SK-N-SH (cell line): ENCODE measurements at regions not wholly inside any gene's neighbourhood (a gene's known extent, or its start where the extent isn't known, plus 50 kb on each side); places are given as distances from the start of the nearest gene placed in this dataset.

ENCODE experiments used
- CTCF ChIA-PET: fragments of 300-600, 350-600 bp; formaldehyde crosslinking; extraction: SDS; loops from one replicate; lab custom pipeline; 2021; lab: Yijun Ruan, JAX
- POLR2A ChIA-PET: fragments of 350-600 bp; sonication (Branson Sonifier 250); formaldehyde crosslinking; extraction: SDS; loops from one replicate; lab custom pipeline; 2020; ENCODE audit warnings: antibody characterized with exemption, inconsistent platforms; lab: Yijun Ruan, JAX
- DNase-seq: peaks from one replicate; pipeline ENCODE4 v3.0.0; 2012
- H2AFZ ChIP-seq: fragments of 200-600 bp; sonication (generic); 2 replicates; pipeline ENCODE4 v1.8.1; 2016; ENCODE audit warnings: antibody characterized with exemption, mild to moderate bottlenecking, low read depth
- H3F3A ChIP-seq: fragments of 200-600 bp; sonication (generic); replicated peaks from 2 replicates; pipeline ENCODE3; 2016; ENCODE audit warnings: antibody characterized with exemption, mild to moderate bottlenecking; ENCODE audit not compliant: insufficient read depth
- H3K27ac ChIP-seq, 2 experiments: fragments of 200-500 bp in 1 of 2; fragments of 200-600 bp in 1 of 2; sonication (Bioruptor generic) in 1 of 2; sonication (generic), shearing (Covaris generic) in 1 of 2; 2 replicates each; pipeline versions ENCODE4 v1.5.1 to v1.6.1; 2014 to 2016; ENCODE audit warnings: low read depth in 2 of 2, inconsistent platforms in 1 of 2, low read length in 1 of 2, mild to moderate bottlenecking in 1 of 2, mixed read lengths in 1 of 2
- H3K27me3 ChIP-seq: fragments of 200-600 bp; sonication (generic), shearing (Covaris generic); 2 replicates; pipeline ENCODE4 v1.6.1; 2016; ENCODE audit warnings: mixed run types; ENCODE audit not compliant: insufficient read depth
- H3K36me3 ChIP-seq, 2 experiments: fragments of 200-500 bp in 1 of 2; fragments of 200-600 bp in 1 of 2; sonication (Bioruptor generic) in 1 of 2; sonication (generic) in 1 of 2; replicated peaks in 1 of 2; 2 replicates each; pipeline versions ENCODE3 to v1.5.1; 2014 to 2016; ENCODE audit warnings: low read length in 1 of 2, mild to moderate bottlenecking in 1 of 2; ENCODE audit not compliant: insufficient read depth in 2 of 2, control insufficient read depth in 1 of 2
- H3K4me1 ChIP-seq, 2 experiments: fragments of 200-500 bp in 1 of 2; fragments of 200-600 bp in 1 of 2; sonication (Bioruptor generic) in 1 of 2; sonication (generic), shearing (Covaris generic) in 1 of 2; 2 replicates each; pipeline versions ENCODE4 v1.5.1 to v1.6.1; 2014 to 2016; ENCODE audit warnings: low read depth in 1 of 2, low read length in 1 of 2, mixed run types in 1 of 2; ENCODE audit not compliant: insufficient read depth in 2 of 2, control insufficient read depth in 1 of 2
- H3K4me2 ChIP-seq: fragments of 200-600 bp; sonication (generic), shearing (Covaris generic); 2 replicates; pipeline ENCODE4 v1.6.1; 2017; ENCODE audit warnings: mixed run types
- H3K4me3 ChIP-seq, 2 experiments: fragments of 200-500 bp in 1 of 2; fragments of 200-600 bp in 1 of 2; sonication (Bioruptor generic) in 1 of 2; sonication (generic), shearing (Covaris generic) in 1 of 2; 2 replicates each; pipeline versions ENCODE4 v1.5.1 to v1.8.1; 2014 to 2016; ENCODE audit warnings: low read depth in 2 of 2, inconsistent platforms in 1 of 2, low read length in 1 of 2, mild to moderate bottlenecking in 1 of 2, mixed read lengths in 1 of 2, moderate library complexity in 1 of 2
- H3K79me2 ChIP-seq: fragments of 200-600 bp; sonication (generic); 2 replicates; pipeline ENCODE4 v1.8.1; 2017; ENCODE audit warnings: mild to moderate bottlenecking; ENCODE audit not compliant: insufficient read depth
- H3K9ac ChIP-seq: fragments of 200-600 bp; sonication (generic); 2 replicates; pipeline ENCODE4 v1.6.1; 2017; ENCODE audit warnings: mixed run types
- H3K9me2 ChIP-seq: fragments of 200-600 bp; sonication (generic); 2 replicates; pipeline ENCODE4 v1.6.1; 2017; ENCODE audit warnings: mixed run types
- H3K9me3 ChIP-seq: fragments of 200-600 bp; sonication (generic); 2 replicates; pipeline ENCODE4 v1.6.1; 2017; ENCODE audit warnings: mixed run types, mild to moderate bottlenecking, moderate library complexity
- H4K20me1 ChIP-seq: fragments of 200-600 bp; sonication (generic); 2 replicates; pipeline ENCODE4 v1.6.1; 2017; ENCODE audit warnings: mild to moderate bottlenecking, mixed run types; ENCODE audit not compliant: insufficient read depth
- ELF1 ChIP-seq: IDR thresholded peaks from 2 replicates; pipeline ENCODE4 v1.4.0; 2012
- EP300 ChIP-seq, 2 experiments: IDR thresholded peaks; 2 replicates each; pipeline versions ENCODE4 v1.4.0 to v1.6.1; 2012; ENCODE audit warnings: borderline replicate concordance in 1 of 2, low read depth in 1 of 2, low read length in 1 of 2
- EZH2phosphoT487 ChIP-seq: fragments of 200-600 bp; sonication (generic); IDR thresholded peaks from 2 replicates; pipeline ENCODE4 v1.6.1; 2017; ENCODE audit warnings: low read depth, mixed run types, mild to moderate bottlenecking, antibody characterized with exemption, moderate library complexity, borderline replicate concordance
- FOXJ3 ChIP-seq: sonication (generic); formaldehyde crosslinking; IDR thresholded peaks from 2 replicates; pipeline ENCODE4 v1.5.1; 2020; ENCODE audit warnings: mild to moderate bottlenecking, missing genetic modification reagents
- FOXM1 ChIP-seq: IDR thresholded peaks from 2 replicates; pipeline ENCODE4 v1.4.0; 2012; ENCODE audit warnings: low read depth, mild to moderate bottlenecking
- JUND ChIP-seq: IDR thresholded peaks from 2 replicates; pipeline ENCODE4 v1.4.0; 2012
- MEF2A ChIP-seq: IDR thresholded peaks from 2 replicates; pipeline ENCODE4 v1.4.0; 2012; ENCODE audit warnings: low read depth, borderline replicate concordance
- MXI1 ChIP-seq: IDR thresholded peaks from 2 replicates; pipeline ENCODE4 v1.6.1; 2012; ENCODE audit warnings: mild to moderate bottlenecking, low read depth, low read length, improper control_type of control experiment
- NRF1 ChIP-seq: IDR thresholded peaks from 2 replicates; pipeline ENCODE4 v1.6.1; 2012; ENCODE audit warnings: low read depth, mild to moderate bottlenecking, low read length
- POLR2AphosphoS5 ChIP-seq: IDR thresholded peaks from 2 replicates; pipeline ENCODE4 v1.6.1; 2012; ENCODE audit warnings: low read depth, low read length
- RAD21 ChIP-seq: IDR thresholded peaks from 2 replicates; pipeline ENCODE4 v1.6.1; 2012; ENCODE audit warnings: mild to moderate bottlenecking, low read length
- RCOR1 ChIP-seq: fragments of 150-350 bp; IDR thresholded peaks from 2 replicates; pipeline ENCODE4 v1.6.1; 2017; ENCODE audit warnings: antibody characterized with exemption, low read length
- SMC3 ChIP-seq: IDR thresholded peaks from 2 replicates; pipeline ENCODE4 v1.6.1; 2012; ENCODE audit warnings: low read depth, low read length, improper control_type of control experiment
- TAF1 ChIP-seq: IDR thresholded peaks from 2 replicates; pipeline ENCODE4 v1.6.1; 2012; ENCODE audit warnings: low read depth, mild to moderate bottlenecking, low read length, moderate library complexity, borderline replicate concordance
- TCF12 ChIP-seq: IDR thresholded peaks from 2 replicates; pipeline ENCODE4 v1.4.0; 2012
- YY1 ChIP-seq: IDR thresholded peaks from 2 replicates; pipeline ENCODE4 v1.4.0; 2012; ENCODE audit warnings: low read depth, mild to moderate bottlenecking
- WGBS: methylation state at CpG from one replicate; pipeline ENCODE4 v1.1.6; 2017; ENCODE audit warnings: low lambda C conversion rate; 5-methylcytosine and 5-hydroxymethylcytosine counted together
- TF ChIP-seq, protein P1 (sequence below): fragments of 150-350 bp; IDR thresholded peaks from 2 replicates; pipeline ENCODE4 v1.6.1; 2017; ENCODE audit warnings: antibody characterized with exemption, low read length, low read depth, borderline replicate concordance
- TF ChIP-seq, protein P2 (sequence below): IDR thresholded peaks from 2 replicates; pipeline ENCODE4; 2012
- TF ChIP-seq, protein P3 (sequence below): IDR thresholded peaks from 2 replicates; pipeline ENCODE4 v1.4.0; 2012; ENCODE audit warnings: low read depth
- TF ChIP-seq, protein P4 (sequence below): fragments of 150-350 bp; IDR thresholded peaks from 2 replicates; pipeline ENCODE4 v1.6.1; 2016; ENCODE audit warnings: mild to moderate bottlenecking, low read depth, low read length
- TF ChIP-seq, protein P5 (sequence below): IDR thresholded peaks from 2 replicates; pipeline ENCODE4 v1.4.0; 2012; ENCODE audit warnings: low read depth, borderline replicate concordance
- TF ChIP-seq, protein P6 (sequence below): fragments of 200-600 bp; sonication (generic); IDR thresholded peaks from 2 replicates; pipeline ENCODE4 v1.6.1; 2017; ENCODE audit warnings: antibody characterized with exemption, mild to moderate bottlenecking, moderate library complexity

DNA sequence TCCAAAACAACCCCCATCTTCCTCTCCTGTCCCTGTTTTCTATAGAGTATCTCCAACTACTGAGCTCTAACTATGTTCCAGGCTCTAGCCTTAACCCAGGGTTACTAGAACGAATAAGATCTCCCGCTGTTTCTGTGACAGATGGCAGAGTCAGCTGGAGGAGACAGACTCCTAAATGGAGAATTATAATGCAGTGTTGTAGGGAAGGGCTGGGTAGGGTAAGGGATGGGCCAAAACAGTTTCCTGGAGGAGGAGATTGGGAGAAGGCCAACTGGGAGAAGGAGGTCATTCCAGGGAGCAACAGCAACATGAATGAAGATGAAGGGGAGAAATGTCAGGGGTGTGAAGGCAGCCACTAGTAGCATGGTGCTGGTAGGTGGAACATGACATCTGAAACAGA is 73.4 kb upstream of the ANO4 start:
- H3K4me2 ChIP-seq, result no peak overlapping the region
- no peaks in the 10 kb centered on the region for H4K20me1 ChIP-seq
- peaks cover 71% of the 10 kb centered on the region for H3K79me2 ChIP-seq
- H3K36me3 ChIP-seq, result no peaks in the 10 kb centered on the region
- no peaks in the 10 kb centered on the region; the same call in 1 of the 2 replicates for H3K27me3 ChIP-seq
- no peaks in the 10 kb centered on the region for H3K4me1 ChIP-seq
- WGBS, result 58% methylated on average over 2 of the region's 2 CpGs
- CTCF ChIA-PET, result interaction anchor here (1.2 kb wide), 1 partner anchor 21 kb away, joined by 3 read pairs; no protein-coding TSS in a partner anchor
- H3F3A ChIP-seq, result peaks cover 7% of the 10 kb centered on the region
- no peak for DNase-seq
- no peak overlapping the region for H2AFZ ChIP-seq
- H3K9me3 ChIP-seq, result no peaks in the 10 kb centered on the region
- no peak overlapping the region for H3K27ac ChIP-seq
- no peak overlapping the region for H3K9ac ChIP-seq
- POLR2A ChIA-PET, result no interaction called here
- H3K9me2 ChIP-seq, result no peaks in the 10 kb centered on the region
- no peak overlapping the region for H3K4me3 ChIP-seq
- TF ChIP-seq RCOR1 (no peak), NRF1 (no peak), YY1 (no peak), FOXM1 (no peak), TAF1 (no peak), EP300 (IDR thresholded peaks at IDR 0.05; ENCODE audit: borderline replicate concordance in 1 of 2, low read depth in 1 of 2, low read length in 1 of 2) (no peak), RAD21 (no peak), MEF2A (no peak), TCF12 (no peak), EZH2phosphoT487 (no peak)
- TF ChIP-seq, protein P1, sequence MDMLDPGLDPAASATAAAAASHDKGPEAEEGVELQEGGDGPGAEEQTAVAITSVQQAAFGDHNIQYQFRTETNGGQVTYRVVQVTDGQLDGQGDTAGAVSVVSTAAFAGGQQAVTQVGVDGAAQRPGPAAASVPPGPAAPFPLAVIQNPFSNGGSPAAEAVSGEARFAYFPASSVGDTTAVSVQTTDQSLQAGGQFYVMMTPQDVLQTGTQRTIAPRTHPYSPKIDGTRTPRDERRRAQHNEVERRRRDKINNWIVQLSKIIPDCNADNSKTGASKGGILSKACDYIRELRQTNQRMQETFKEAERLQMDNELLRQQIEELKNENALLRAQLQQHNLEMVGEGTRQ, result no peak
- TF ChIP-seq, protein P2, sequence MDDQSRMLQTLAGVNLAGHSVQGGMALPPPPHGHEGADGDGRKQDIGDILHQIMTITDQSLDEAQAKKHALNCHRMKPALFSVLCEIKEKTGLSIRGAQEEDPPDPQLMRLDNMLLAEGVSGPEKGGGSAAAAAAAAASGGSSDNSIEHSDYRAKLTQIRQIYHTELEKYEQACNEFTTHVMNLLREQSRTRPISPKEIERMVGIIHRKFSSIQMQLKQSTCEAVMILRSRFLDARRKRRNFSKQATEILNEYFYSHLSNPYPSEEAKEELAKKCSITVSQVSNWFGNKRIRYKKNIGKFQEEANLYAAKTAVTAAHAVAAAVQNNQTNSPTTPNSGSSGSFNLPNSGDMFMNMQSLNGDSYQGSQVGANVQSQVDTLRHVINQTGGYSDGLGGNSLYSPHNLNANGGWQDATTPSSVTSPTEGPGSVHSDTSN, result no peak
- TF ChIP-seq, protein P3, sequence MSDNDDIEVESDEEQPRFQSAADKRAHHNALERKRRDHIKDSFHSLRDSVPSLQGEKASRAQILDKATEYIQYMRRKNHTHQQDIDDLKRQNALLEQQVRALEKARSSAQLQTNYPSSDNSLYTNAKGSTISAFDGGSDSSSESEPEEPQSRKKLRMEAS, result no peak

DNA sequence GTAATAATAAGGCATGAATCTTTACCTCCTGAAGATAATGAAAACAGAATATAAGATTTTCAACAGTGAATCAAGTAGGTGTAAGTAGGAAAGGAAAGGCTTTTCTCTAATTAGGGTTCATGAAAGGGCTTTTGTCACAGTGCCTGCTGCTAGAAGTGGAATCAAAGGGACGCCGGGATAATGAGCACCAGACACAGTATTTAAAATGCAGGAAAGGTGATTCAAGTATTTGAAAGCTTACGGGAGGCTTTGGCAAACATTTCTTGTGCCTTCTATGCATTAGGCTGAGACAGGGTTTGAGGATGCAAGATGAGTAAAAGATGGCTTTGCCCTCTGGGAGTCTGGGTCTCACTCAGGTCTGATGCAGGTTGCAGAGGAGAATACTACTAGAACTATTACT is 70.5 kb upstream of the ANO4 start:
- Histone ChIP-seq H3K9me2 (no peaks in the 10 kb centered on the region), H3K4me2 (no peak overlapping the region), H3K4me1 (no peaks in the 10 kb centered on the region), H3K79me2 (peaks cover 87% of the 10 kb centered on the region), H3K27ac (no peak overlapping the region), H2AFZ (no peak overlapping the region), H4K20me1 (no peaks in the 10 kb centered on the region), H3K9me3 (no peaks in the 10 kb centered on the region), H3F3A (no peaks in the 10 kb centered on the region), H3K4me3 (no peak overlapping the region), H3K27me3 (no peaks in the 10 kb centered on the region), H3K9ac (no peak overlapping the region), H3K36me3 (no peaks in the 10 kb centered on the region)
- 38% methylated on average over 3 of the region's 3 CpGs for WGBS
- CTCF ChIA-PET, result no interaction called here
- no peak for DNase-seq
- POLR2A ChIA-PET, result no interaction called here
- TF ChIP-seq MXI1 (no peak), JUND (no peak), TCF12 (no peak), FOXM1 (no peak), FOXJ3 (CRISPR knock-in tag) (no peak), POLR2AphosphoS5 (no peak), RCOR1 (no peak), SMC3 (no peak), MEF2A (no peak), ELF1 (no peak)
- TF ChIP-seq, protein P4, sequence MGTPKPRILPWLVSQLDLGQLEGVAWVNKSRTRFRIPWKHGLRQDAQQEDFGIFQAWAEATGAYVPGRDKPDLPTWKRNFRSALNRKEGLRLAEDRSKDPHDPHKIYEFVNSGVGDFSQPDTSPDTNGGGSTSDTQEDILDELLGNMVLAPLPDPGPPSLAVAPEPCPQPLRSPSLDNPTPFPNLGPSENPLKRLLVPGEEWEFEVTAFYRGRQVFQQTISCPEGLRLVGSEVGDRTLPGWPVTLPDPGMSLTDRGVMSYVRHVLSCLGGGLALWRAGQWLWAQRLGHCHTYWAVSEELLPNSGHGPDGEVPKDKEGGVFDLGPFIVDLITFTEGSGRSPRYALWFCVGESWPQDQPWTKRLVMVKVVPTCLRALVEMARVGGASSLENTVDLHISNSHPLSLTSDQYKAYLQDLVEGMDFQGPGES, result no peak
- TF ChIP-seq, protein P5, sequence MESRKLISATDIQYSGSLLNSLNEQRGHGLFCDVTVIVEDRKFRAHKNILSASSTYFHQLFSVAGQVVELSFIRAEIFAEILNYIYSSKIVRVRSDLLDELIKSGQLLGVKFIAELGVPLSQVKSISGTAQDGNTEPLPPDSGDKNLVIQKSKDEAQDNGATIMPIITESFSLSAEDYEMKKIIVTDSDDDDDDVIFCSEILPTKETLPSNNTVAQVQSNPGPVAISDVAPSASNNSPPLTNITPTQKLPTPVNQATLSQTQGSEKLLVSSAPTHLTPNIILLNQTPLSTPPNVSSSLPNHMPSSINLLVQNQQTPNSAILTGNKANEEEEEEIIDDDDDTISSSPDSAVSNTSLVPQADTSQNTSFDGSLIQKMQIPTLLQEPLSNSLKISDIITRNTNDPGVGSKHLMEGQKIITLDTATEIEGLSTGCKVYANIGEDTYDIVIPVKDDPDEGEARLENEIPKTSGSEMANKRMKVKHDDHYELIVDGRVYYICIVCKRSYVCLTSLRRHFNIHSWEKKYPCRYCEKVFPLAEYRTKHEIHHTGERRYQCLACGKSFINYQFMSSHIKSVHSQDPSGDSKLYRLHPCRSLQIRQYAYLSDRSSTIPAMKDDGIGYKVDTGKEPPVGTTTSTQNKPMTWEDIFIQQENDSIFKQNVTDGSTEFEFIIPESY, result no peak
- TF ChIP-seq, protein P3, result no peak
- TF ChIP-seq, protein P6, sequence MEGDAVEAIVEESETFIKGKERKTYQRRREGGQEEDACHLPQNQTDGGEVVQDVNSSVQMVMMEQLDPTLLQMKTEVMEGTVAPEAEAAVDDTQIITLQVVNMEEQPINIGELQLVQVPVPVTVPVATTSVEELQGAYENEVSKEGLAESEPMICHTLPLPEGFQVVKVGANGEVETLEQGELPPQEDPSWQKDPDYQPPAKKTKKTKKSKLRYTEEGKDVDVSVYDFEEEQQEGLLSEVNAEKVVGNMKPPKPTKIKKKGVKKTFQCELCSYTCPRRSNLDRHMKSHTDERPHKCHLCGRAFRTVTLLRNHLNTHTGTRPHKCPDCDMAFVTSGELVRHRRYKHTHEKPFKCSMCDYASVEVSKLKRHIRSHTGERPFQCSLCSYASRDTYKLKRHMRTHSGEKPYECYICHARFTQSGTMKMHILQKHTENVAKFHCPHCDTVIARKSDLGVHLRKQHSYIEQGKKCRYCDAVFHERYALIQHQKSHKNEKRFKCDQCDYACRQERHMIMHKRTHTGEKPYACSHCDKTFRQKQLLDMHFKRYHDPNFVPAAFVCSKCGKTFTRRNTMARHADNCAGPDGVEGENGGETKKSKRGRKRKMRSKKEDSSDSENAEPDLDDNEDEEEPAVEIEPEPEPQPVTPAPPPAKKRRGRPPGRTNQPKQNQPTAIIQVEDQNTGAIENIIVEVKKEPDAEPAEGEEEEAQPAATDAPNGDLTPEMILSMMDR, result no peak
